H9 (cell line): ENCODE measurements at regions not wholly inside any gene's neighbourhood (a gene's known extent, or its start where the extent isn't known, plus 50 kb on each side); places are given as distances from the start of the nearest gene placed in this dataset.

Source experiments
- DNase-seq: peaks from one replicate; pipeline ENCODE4 v3.0.0-alpha.2; 2017
- H2AFZ ChIP-seq: one replicate; pipeline ENCODE4 v1.6.1; 2013; ENCODE audit warnings: mild to moderate bottlenecking, low read length, control low read depth, moderate library complexity
- H2AK5ac ChIP-seq: 2 replicates; pipeline ENCODE4 v1.6.1; 2013; ENCODE audit warnings: low read length, control low read depth, mixed read lengths; ENCODE audit not compliant: insufficient read length
- H2BK120ac ChIP-seq: one replicate; pipeline ENCODE4 v1.6.1; 2013; ENCODE audit warnings: low read depth, mild to moderate bottlenecking, low read length, control low read depth, inconsistent platforms; ENCODE audit not compliant: poor library complexity, severe bottlenecking
- H2BK12ac ChIP-seq: 2 replicates; pipeline ENCODE4 v1.6.1; 2013; ENCODE audit warnings: low read length, control low read depth, mixed read lengths, low read depth; ENCODE audit not compliant: insufficient read length
- H2BK15ac ChIP-seq: 2 replicates; pipeline ENCODE4 v1.6.1; 2013; ENCODE audit warnings: low read depth, low read length, control low read depth
- H2BK20ac ChIP-seq: one replicate; pipeline ENCODE4 v1.6.1; 2013; ENCODE audit warnings: low read depth, mild to moderate bottlenecking, low read length, control low read depth, inconsistent platforms; ENCODE audit not compliant: poor library complexity, severe bottlenecking
- H2BK5ac ChIP-seq: 2 replicates; pipeline ENCODE4 v1.6.1; 2013; ENCODE audit warnings: low read length, control low read depth, mixed read lengths; ENCODE audit not compliant: insufficient read length
- H3K14ac ChIP-seq: 2 replicates; pipeline ENCODE4 v1.6.1; 2013; ENCODE audit warnings: low read length, control low read depth; ENCODE audit not compliant: insufficient read depth
- H3K18ac ChIP-seq: 2 replicates; pipeline ENCODE4 v1.6.1; 2013; ENCODE audit warnings: low read depth, mild to moderate bottlenecking, mixed read lengths, low read length, control low read depth; ENCODE audit not compliant: insufficient read length
- H3K23ac ChIP-seq: 2 replicates; pipeline ENCODE4 v1.6.1; 2013; ENCODE audit warnings: low read length, control low read depth, mixed read lengths, low read depth; ENCODE audit not compliant: insufficient read length
- H3K23me2 ChIP-seq: 2 replicates; pipeline ENCODE4 v1.6.1; 2013; ENCODE audit warnings: low read depth, mild to moderate bottlenecking, mixed read lengths, low read length, control low read depth; ENCODE audit not compliant: insufficient read length, poor library complexity, severe bottlenecking
- H3K27ac ChIP-seq: 2 replicates; pipeline ENCODE4 v1.5.1; 2013; ENCODE audit warnings: low read length, control low read depth, mixed read lengths, low read depth; ENCODE audit not compliant: insufficient read length
- H3K27me3 ChIP-seq: 2 replicates; pipeline ENCODE4 v1.6.1; 2013; ENCODE audit warnings: low read length, control low read depth, inconsistent platforms; ENCODE audit not compliant: insufficient read depth
- H3K4ac ChIP-seq: 2 replicates; pipeline ENCODE4 v1.6.1; 2013; ENCODE audit warnings: low read depth, mild to moderate bottlenecking, control low read depth, inconsistent platforms, low read length, moderate library complexity
- H3K4me1 ChIP-seq: 2 replicates; pipeline ENCODE4 v1.6.1; 2013; ENCODE audit warnings: low read length, control low read depth, inconsistent platforms; ENCODE audit not compliant: insufficient read depth
- H3K4me2 ChIP-seq: 2 replicates; pipeline ENCODE4 v1.6.1; 2013; ENCODE audit warnings: low read length, control low read depth, mixed read lengths; ENCODE audit not compliant: insufficient read length, insufficient read depth
- H3K56ac ChIP-seq: 2 replicates; pipeline ENCODE4 v1.6.1; 2013; ENCODE audit warnings: low read depth, mild to moderate bottlenecking, mixed read lengths, low read length, control low read depth; ENCODE audit not compliant: insufficient read length
- H3K79me1 ChIP-seq: 2 replicates; pipeline ENCODE4 v1.6.1; 2013; ENCODE audit warnings: low read depth, mild to moderate bottlenecking, moderate library complexity, low read length, control low read depth, inconsistent platforms; ENCODE audit not compliant: insufficient read depth, poor library complexity, severe bottlenecking
- H3K79me2 ChIP-seq: 2 replicates; pipeline ENCODE4 v1.6.1; 2013; ENCODE audit warnings: low read length, control low read depth, inconsistent platforms; ENCODE audit not compliant: insufficient read depth
- H3K9ac ChIP-seq: 2 replicates; pipeline ENCODE4 v1.6.1; 2013; ENCODE audit warnings: low read length, control low read depth, mixed read lengths; ENCODE audit not compliant: insufficient read length; ENCODE audit errors: extremely low read depth
- H3K9me3 ChIP-seq: one replicate; pipeline ENCODE4 v1.6.1; 2013; ENCODE audit warnings: low read depth, low read length, inconsistent platforms; ENCODE audit not compliant: control insufficient read depth
- H3T11ph ChIP-seq: one replicate; pipeline ENCODE4 v1.6.1; 2013; ENCODE audit warnings: mild to moderate bottlenecking, low read length, control low read depth, inconsistent platforms
- H4K20me1 ChIP-seq: one replicate; pipeline ENCODE4 v1.6.1; 2013; ENCODE audit not compliant: control insufficient read depth, insufficient read length, insufficient read depth
- H4K5ac ChIP-seq: 2 replicates; pipeline ENCODE4 v1.6.1; 2013; ENCODE audit warnings: low read depth, mild to moderate bottlenecking, mixed read lengths, low read length, control low read depth; ENCODE audit not compliant: insufficient read length
- H4K8ac ChIP-seq: replicated peaks from 2 replicates; pipeline ENCODE4 v1.6.1; 2013; ENCODE audit warnings: low read length, control low read depth, mixed read lengths, low read depth; ENCODE audit not compliant: insufficient read length
- H4K91ac ChIP-seq: 2 replicates; pipeline ENCODE4 v1.6.1; 2013; ENCODE audit warnings: low read depth, mild to moderate bottlenecking, moderate library complexity, mixed read lengths, low read length, control low read depth; ENCODE audit not compliant: insufficient read length
- H3K27ac Mint-ChIP-seq, 3 experiments: 2 replicates in 2 of 3; 3 replicates in 1 of 3; pipeline ENCODE4 v1.8.0; 2020 to 2021; ENCODE audit warnings: mixed read lengths in 3 of 3, mild to moderate bottlenecking in 1 of 3, moderate library complexity in 1 of 3
- H3K27me3 Mint-ChIP-seq: 2 replicates; pipeline ENCODE4 v1.8.0; 2021; ENCODE audit warnings: low read depth, mild to moderate bottlenecking, moderate library complexity, mixed read lengths
- H3K36me3 Mint-ChIP-seq, 3 experiments: 2 replicates in 2 of 3; 3 replicates in 1 of 3; pipeline ENCODE4 v1.8.0; 2020 to 2021; ENCODE audit warnings: low read depth in 3 of 3, mixed read lengths in 3 of 3; ENCODE audit not compliant: insufficient read depth in 1 of 3
- H3K4me1 Mint-ChIP-seq, 2 experiments: 2 replicates each; pipeline ENCODE4 v1.8.0; 2020; ENCODE audit warnings: mixed read lengths in 2 of 2
- H3K4me3 Mint-ChIP-seq, 2 experiments: 2 replicates in 1 of 2; 3 replicates in 1 of 2; pipeline ENCODE4 v1.8.0; 2020 to 2021; ENCODE audit warnings: mild to moderate bottlenecking in 2 of 2, mixed read lengths in 2 of 2, moderate library complexity in 1 of 2
- H3K9me3 Mint-ChIP-seq, 2 experiments: 2 replicates in 1 of 2; 3 replicates in 1 of 2; pipeline ENCODE4 v1.8.0; 2020; ENCODE audit warnings: mild to moderate bottlenecking in 2 of 2, mixed read lengths in 2 of 2, moderate library complexity in 1 of 2
- CTCF ChIP-seq: fragments of 200-600 bp; sonication (generic); conservative IDR thresholded peaks from 3 replicates; pipeline ENCODE4 v1.8.0; 2021; ENCODE audit warnings: antibody characterized with exemption, mild to moderate bottlenecking
- WGBS: extraction: QIAGEN DNeasy Blood & Tissue Kit; methylation state at CpG from one replicate; pipeline ENCODE4 v1.1.7; 2013; ENCODE audit warnings: missing lambda C conversion rate, low lambda C conversion rate, mixed read lengths; ENCODE audit not compliant: insufficient read length; ENCODE audit errors: extremely low coverage; 5-methylcytosine and 5-hydroxymethylcytosine counted together

GRCh38 chr17:65297384-65297783 is 160.2 kb downstream of the RGS9 start:
- H3K4me1 ChIP-seq = no peaks in the 10 kb centered on the region; the same call in 1 of the 2 replicates
- no peaks in the 10 kb centered on the region for H3K79me2 ChIP-seq
- H3K23me2 ChIP-seq = no peaks in the 10 kb centered on the region
- no peak overlapping the region for H2AK5ac ChIP-seq
- H3K36me3 Mint-ChIP-seq = no peaks in the 10 kb centered on the region; a peak in 2 of 7 replicates
- no peaks in the 10 kb centered on the region for H3K79me1 ChIP-seq
- no peaks in the 10 kb centered on the region for H4K20me1 ChIP-seq
- H3K4ac ChIP-seq = no peak overlapping the region
- H4K91ac ChIP-seq = no peak overlapping the region
- H3K9me3 ChIP-seq = no peaks in the 10 kb centered on the region
- H3K9ac ChIP-seq = no peak overlapping the region
- no peak overlapping the region for H2BK12ac ChIP-seq
- no peak overlapping the region for H3K18ac ChIP-seq
- H3K23ac ChIP-seq = no peak overlapping the region
- no peak for TF ChIP-seq CTCF
- H4K8ac ChIP-seq = no peak overlapping the region
- H3K27ac ChIP-seq = no peak overlapping the region
- H2BK20ac ChIP-seq = no peak overlapping the region
- H3K4me1 Mint-ChIP-seq = peaks cover 10 to 12% of the 10 kb centered on the region in 2 experiments
- DNase-seq = no peak
- H3K9me3 Mint-ChIP-seq = peaks cover 0 to 2% of the 10 kb centered on the region in 2 experiments; a peak in 2 of 5 replicates
- no peak overlapping the region for H3T11ph ChIP-seq
- no peak overlapping the region for H3K27ac Mint-ChIP-seq
- WGBS = no CpG with 5 or more reads among the region's 2 CpGs
- H3K27me3 ChIP-seq = no peaks in the 10 kb centered on the region
- H2BK5ac ChIP-seq = no peak overlapping the region
- no peak overlapping the region for H3K4me2 ChIP-seq
- H3K56ac ChIP-seq = no peak overlapping the region
- H2AFZ ChIP-seq = no peak overlapping the region
- H3K27me3 Mint-ChIP-seq = peaks cover 9% of the 10 kb centered on the region
- no peak overlapping the region for H2BK15ac ChIP-seq
- no peak overlapping the region for H3K4me3 Mint-ChIP-seq
- no peak overlapping the region for H4K5ac ChIP-seq
- H3K14ac ChIP-seq = no peak overlapping the region
- H2BK120ac ChIP-seq = no peak overlapping the region
